Breast epithelium (tissue), 3 donors: ENCODE measurements at regions not wholly inside any gene's neighbourhood (a gene's known extent, or its start where the extent isn't known, plus 50 kb on each side); places are given as distances from the start of the nearest gene placed in this dataset.

Experiments
- CTCF ChIP-seq, 3 donors: fragments of 450-650 bp; IDR thresholded peaks; one replicate each; pipeline ENCODE4 v1.5.1; 2016 to 2017; ENCODE audit warnings: antibody characterized with exemption in 3 of 3, mild to moderate bottlenecking in 3 of 3, moderate library complexity in 3 of 3
- POLR2A ChIP-seq: fragments of 450-650 bp; IDR thresholded peaks from one replicate; pipeline ENCODE4 v1.6.1; 2016; ENCODE audit warnings: antibody characterized with exemption, mild to moderate bottlenecking, moderate library complexity
- POLR2AphosphoS5 ChIP-seq, 3 donors: sonication (generic); formaldehyde crosslinking; IDR thresholded peaks; one replicate each; pipeline ENCODE4 v1.6.1; 2017; ENCODE audit warnings: antibody characterized with exemption in 3 of 3

DNA sequence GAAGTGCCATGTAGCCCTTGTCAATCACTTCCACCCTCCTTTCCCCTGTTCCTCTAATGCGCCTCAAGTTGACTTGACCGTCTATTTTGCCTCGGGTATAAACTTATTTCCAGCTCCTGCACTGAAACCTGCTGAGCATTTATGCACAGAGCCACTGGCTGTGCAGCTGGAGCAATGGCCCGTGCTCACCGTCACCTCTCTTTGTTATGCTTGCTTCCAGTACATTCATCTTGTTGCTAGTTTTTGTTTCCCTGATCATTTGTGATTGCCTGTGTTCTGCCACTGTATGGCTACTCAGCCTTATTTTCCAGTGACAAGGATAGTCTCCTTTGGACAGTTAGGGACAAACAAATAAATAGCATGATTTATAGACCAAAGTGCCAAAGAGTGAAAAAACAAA is 183.1 kb upstream of the C9orf72 start:
- TF ChIP-seq CTCF (IDR thresholded peaks at IDR 0.05) (no peak), POLR2A (no peak), POLR2AphosphoS5 (IDR thresholded peaks at IDR 0.05) (no peak)
